GM13976 (cell line): ENCODE measurements at regions not wholly inside any gene's neighbourhood (a gene's known extent, or its start where the extent isn't known, plus 50 kb on each side); places are given as distances from the start of the nearest gene placed in this dataset.
"Not testable (repeated sequence)": the region's sequence is repeated elsewhere in the genome, so short reads cannot be mapped to it uniquely, and the experiment has no call there.

Experiments used
- DNase-seq: peaks from one replicate; pipeline ENCODE4 v3.0.0; 2012; ENCODE audit warnings: low spot score
- CTCF ChIP-seq: IDR thresholded peaks from 2 replicates; pipeline ENCODE4 v1.5.1; 2012; ENCODE audit warnings: borderline replicate concordance, mild to moderate bottlenecking; ENCODE audit not compliant: insufficient read depth; ENCODE audit errors: extremely low read depth, missing control alignments, control extremely low read depth
- in situ Hi-C: fragments of 300-500 bp; cut with MboI; formaldehyde crosslinking; loops from one replicate; pipeline ENCODE4 v1.12.0; 2022; ENCODE audit warnings: low sequenced_read_pairs, mixed read lengths, inconsistent platforms; ENCODE audit not compliant: unreplicated experiment

DNA sequence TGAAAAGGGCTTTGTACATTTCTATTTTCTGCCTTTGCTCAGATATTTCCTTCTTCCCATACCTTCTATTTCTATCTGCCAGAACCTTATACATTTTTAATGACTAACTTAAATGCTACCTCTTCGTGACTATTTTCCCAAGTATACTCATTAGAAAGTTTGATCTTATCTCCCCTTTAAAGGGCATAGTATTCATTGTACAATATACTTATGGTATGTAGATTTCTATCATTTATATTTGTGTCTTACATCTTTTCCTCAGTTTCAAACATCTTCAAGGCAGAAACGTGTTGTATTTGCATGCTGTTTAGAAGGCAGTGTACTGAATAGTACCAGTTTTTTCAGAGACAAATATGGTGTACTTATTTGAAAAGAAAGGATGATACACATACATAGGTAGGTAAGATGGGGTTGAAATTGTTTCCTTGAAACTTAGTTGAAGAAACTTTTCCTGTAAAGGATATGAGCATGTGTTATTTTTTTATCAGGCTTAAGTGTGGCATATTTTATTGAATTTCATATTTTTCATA, 518.1 kb upstream of the NUDT12 start:
- no peak for TF ChIP-seq CTCF
- DNase-seq = no peak
- in situ Hi-C loops = no loop called here

DNA sequence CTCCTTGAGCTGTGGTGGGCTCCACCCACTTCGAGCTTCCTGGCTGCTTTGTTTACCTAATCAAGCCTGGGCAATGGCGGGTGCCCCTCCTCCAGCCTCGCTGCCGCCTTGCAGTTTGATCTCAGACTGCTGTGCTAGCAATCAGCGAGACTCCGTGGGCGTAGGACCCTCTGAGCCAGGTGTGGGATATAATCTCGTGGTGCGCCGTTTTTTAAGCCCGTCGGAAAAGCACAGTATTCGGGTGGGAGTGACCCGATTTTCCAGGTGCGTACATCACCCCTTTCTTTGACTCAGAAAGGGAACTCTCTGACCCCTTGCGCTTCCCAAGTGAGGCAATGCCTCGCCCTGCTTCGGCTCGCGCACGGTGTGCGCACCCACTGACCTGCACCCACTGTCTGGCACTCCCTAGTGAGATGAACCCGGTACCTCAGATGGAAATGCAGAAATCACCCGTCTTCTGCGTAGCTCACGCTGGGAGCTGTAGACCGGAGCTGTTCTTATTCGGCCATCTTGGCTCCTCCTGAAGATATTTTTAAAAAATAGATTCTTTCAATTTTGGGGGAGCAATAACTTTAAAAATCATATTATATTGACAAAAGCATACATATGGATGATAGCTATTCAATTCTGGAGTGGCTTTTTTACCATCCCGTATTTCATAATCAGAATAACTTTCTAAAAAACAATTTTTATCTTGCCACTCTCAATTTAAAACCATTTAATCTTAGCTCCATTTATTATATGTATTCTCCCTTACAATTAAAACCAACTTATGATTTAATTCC, 517.5 kb upstream of the NUDT12 start:
- DNase-seq, in situ Hi-C loops: not testable (repeated sequence)

- no peak for DNase-seq
- in situ Hi-C loops = no loop called here
- TF ChIP-seq CTCF = no peak
These were observed 509.3 kb upstream of the NUDT12 start for GRCh38 chr5:104071887-104072286.

GRCh38 chr5:104062621-104063377, 500.2 kb upstream of the NUDT12 start:
- no peak for TF ChIP-seq CTCF
- DNase-seq = no peak
- in situ Hi-C loops = no loop called here

DNA sequence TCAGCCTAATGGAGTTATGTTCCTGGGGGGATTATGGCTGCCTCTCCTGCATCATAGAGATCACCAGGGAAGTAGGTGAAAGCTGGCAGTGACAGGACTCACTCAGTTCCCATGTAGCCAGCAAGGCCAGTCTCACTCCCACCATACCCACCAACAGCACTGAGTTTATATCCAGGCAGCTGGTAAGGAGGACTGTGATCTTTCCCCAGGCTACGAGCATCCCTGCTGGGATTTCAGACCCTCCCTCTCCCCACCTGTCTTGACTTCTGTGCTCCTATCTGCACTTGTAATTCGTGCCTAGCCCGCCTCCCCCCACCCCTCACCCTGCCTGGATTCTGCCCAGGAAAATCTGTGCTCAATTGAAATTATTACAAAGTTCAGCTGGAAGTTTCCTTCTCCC, 499.1 kb upstream of the NUDT12 start:
- no peak for DNase-seq
- TF ChIP-seq CTCF = no peak
- in situ Hi-C loops = no loop called here

GRCh38 chr5:104053353-104053649, 490.7 kb upstream of the NUDT12 start:
- DNase-seq = no peak
- in situ Hi-C loops = no loop called here
- no peak for TF ChIP-seq CTCF

DNA sequence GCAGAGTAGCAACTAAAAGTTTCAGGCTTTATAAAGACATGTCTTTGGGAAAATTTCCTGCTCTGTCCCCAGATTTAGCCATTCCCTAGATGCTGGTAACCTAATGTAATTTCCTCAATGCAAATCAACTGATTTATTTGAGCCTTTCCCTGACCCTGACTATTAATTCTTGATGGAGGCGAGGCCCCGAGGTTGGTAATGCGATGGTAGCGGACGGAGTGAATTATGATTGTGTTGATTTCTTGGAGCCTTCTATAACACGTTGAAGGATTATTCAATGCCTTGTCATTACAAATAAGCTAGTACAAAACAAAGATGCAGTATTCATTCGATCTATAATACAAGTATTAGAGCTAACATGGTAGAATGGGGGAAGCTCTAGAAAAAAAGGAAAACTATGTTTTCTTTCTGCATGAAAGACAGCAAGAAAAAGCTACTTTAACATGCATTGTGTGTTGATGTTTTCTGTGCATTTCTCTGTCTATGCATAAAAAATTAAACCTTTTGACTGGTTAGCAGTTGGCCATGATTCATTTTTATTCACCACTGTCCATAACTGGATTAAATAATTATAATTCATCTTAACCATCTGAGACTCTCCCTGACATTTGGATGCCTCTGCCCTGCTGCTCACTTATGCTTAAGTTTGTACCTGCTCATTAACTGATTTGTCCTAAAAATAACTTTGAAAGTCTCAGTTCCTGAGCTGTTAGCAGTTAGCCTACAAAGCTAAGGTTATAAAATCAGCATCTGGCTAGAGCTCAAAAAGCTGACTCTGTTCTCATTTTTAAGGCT, 490.2 kb upstream of the NUDT12 start:
- in situ Hi-C loops = no loop called here
- no peak for DNase-seq
- no peak for TF ChIP-seq CTCF
